PC-3 (cell line): ENCODE measurements at regions not wholly inside any gene's neighbourhood (a gene's known extent, or its start where the extent isn't known, plus 50 kb on each side); places are given as distances from the start of the nearest gene placed in this dataset.

Experiments
- CTCF ChIP-seq: fragments of 300-600 bp; sonication (generic); conservative IDR thresholded peaks from 2 replicates; pipeline ENCODE4 v1.5.1; 2017; ENCODE audit warnings: antibody characterized with exemption, low read depth, mild to moderate bottlenecking, low read length
- EZH2 ChIP-seq: fragments of 300-600 bp; sonication (generic); IDR thresholded peaks from one replicate; pipeline ENCODE4 v1.6.1; 2017; ENCODE audit warnings: antibody characterized with exemption, mild to moderate bottlenecking, low read length; ENCODE audit not compliant: unreplicated experiment

- no peak for TF ChIP-seq CTCF
- no peak for TF ChIP-seq EZH2
Observed at GRCh38 chr5:124279146-124279876, 467.1 kb downstream of the ZNF608 start.
